ENCODE measurements at regions not wholly inside any gene's neighbourhood (a gene's known extent, or its start where the extent isn't known, plus 50 kb on each side); places are given as distances from the start of the nearest gene placed in this dataset.

DNA sequence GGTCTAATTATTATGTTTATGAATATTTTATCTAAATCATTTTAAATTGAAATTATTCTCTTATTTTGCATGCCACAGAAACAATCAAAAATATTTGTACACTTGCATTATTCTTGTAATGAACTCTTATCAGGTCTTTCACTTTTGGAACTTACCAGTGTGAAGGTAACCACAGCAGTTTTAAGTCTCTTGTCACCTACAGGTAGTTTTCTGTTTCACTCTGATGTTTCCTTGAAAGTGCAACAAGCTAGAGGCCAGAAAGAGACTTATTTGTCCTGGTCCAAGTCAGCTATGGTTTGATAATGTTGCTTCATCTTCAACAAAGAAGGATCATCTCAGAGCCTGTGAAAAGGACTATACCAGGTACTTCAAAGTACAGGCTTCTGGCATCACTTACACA lies 133.4 kb upstream of the NBEA start:
- H3K4ac ChIP-seq (ENCODE audit: low read depth, low read length), result no peak overlapping the region
- CTCF ChIA-PET, result no interaction called here
- H3K4me2 ChIP-seq (ENCODE audit: low read depth, low read length), result no peak overlapping the region
- no peak overlapping the region for H2BK15ac ChIP-seq (ENCODE audit: low read depth, low read length)
- H3K79me1 ChIP-seq (ENCODE audit: low read depth in 1 of 2, low read length in 2 of 2), result no peaks in the 10 kb centered on the region
- H3K27ac ChIP-seq (ENCODE audit: insufficient read depth, low read length), result no peak overlapping the region
- H3K27me3 ChIP-seq (ENCODE audit: control insufficient read depth, insufficient read depth, low read length), result no peaks in the 10 kb centered on the region
- no TSS peak for BruUV-seq (replicated peaks)
- no peak overlapping the region for H2BK120ac ChIP-seq (ENCODE audit: low read depth, low read length)
- no peaks in the 10 kb centered on the region for H3K9me1 ChIP-seq (ENCODE audit: insufficient read depth, low read length)
- H2BK20ac ChIP-seq (ENCODE audit: low read depth, low read length), result no peak overlapping the region
- intact Hi-C loops (cut with micrococcal nuclease) (no loop called here), in situ Hi-C loops (cut with MboI; ENCODE audit: low sequenced_read_pairs) (no loop called here), dilution Hi-C loops (cut with HindIII; ENCODE audit: low sequenced_read_pairs, unreplicated experiment) (no loop called here)
- POLR2A ChIA-PET (ENCODE audit: unreplicated experiment), result no interaction called here
- ATAC-seq (ENCODE audit: low read depth) (no peak), DNase-seq (no peak)
- no peak overlapping the region for H2AK9ac ChIP-seq (replicated peaks; ENCODE audit: low read depth, low read length, poor library complexity)
- H2AFZ ChIP-seq (replicated peaks; ENCODE audit: low read length, poor library complexity), result no peak overlapping the region
- no peak overlapping the region for H2AK5ac ChIP-seq (ENCODE audit: low read depth, low read length)
- no peak overlapping the region for H3K56ac ChIP-seq (ENCODE audit: extremely low read depth, insufficient read depth, low read length)
- H3K4me3 ChIP-seq (ENCODE audit: insufficient read depth, low read depth, low read length), result no peak overlapping the region
- H3K4me1 ChIP-seq (ENCODE audit: control insufficient read depth, insufficient read depth, low read length), result no peaks in the 10 kb centered on the region
- H3K23ac ChIP-seq (ENCODE audit: low read depth, low read length), result no peak overlapping the region
- no peaks in the 10 kb centered on the region for H3K36me3 ChIP-seq (ENCODE audit: control insufficient read depth, insufficient read depth, low read length)
- H3K9ac ChIP-seq (ENCODE audit: low read depth, low read length), result no peak overlapping the region
- H3K14ac ChIP-seq (replicated peaks; ENCODE audit: low read depth, low read length), result no peak overlapping the region
- no peaks in the 10 kb centered on the region for H4K20me1 ChIP-seq (ENCODE audit: insufficient read depth, low read length)
- no peaks in the 10 kb centered on the region; the same call in 1 of the 2 replicates for H3K9me3 ChIP-seq (ENCODE audit: control insufficient read depth, insufficient read depth, low read length)
- H4K5ac ChIP-seq (ENCODE audit: low read depth, low read length), result no peak overlapping the region
- no peak overlapping the region for H4K91ac ChIP-seq (ENCODE audit: insufficient read depth, low read depth, low read length)
- H2BK5ac ChIP-seq (ENCODE audit: low read depth, low read length, poor library complexity, severe bottlenecking), result no peak overlapping the region
- no peak overlapping the region for H4K8ac ChIP-seq (ENCODE audit: low read depth in 2 of 2, low read length in 2 of 2)
- no peak for TF ChIP-seq POLR2A (IDR thresholded peaks at IDR 0.05; ENCODE audit: low read depth, low read length)
- no peak for TF ChIP-seq CHD1 (IDR thresholded peaks at IDR 0.05; ENCODE audit: low read depth, low read length)
- TF ChIP-seq, protein P1, sequence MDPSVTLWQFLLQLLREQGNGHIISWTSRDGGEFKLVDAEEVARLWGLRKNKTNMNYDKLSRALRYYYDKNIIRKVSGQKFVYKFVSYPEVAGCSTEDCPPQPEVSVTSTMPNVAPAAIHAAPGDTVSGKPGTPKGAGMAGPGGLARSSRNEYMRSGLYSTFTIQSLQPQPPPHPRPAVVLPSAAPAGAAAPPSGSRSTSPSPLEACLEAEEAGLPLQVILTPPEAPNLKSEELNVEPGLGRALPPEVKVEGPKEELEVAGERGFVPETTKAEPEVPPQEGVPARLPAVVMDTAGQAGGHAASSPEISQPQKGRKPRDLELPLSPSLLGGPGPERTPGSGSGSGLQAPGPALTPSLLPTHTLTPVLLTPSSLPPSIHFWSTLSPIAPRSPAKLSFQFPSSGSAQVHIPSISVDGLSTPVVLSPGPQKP (IDR thresholded peaks at IDR 0.05; ENCODE audit: borderline replicate concordance, low read depth, low read length), result no peak
- no peak for TF ChIP-seq RAD21 (IDR thresholded peaks at IDR 0.05; ENCODE audit: low read length)
- no peak for TF ChIP-seq MAZ (IDR thresholded peaks at IDR 0.05; ENCODE audit: borderline replicate concordance, low read depth, low read length)
- TF ChIP-seq MXI1 (IDR thresholded peaks at IDR 0.05; ENCODE audit: borderline replicate concordance, low read depth, low read length), result no peak
- no peak for TF ChIP-seq SMC3 (IDR thresholded peaks at IDR 0.05; ENCODE audit: low read depth, low read length)
- no peak for TF ChIP-seq RCOR1 (IDR thresholded peaks at IDR 0.05; ENCODE audit: insufficient replicate concordance, low read length)
- TF ChIP-seq, protein P2, sequence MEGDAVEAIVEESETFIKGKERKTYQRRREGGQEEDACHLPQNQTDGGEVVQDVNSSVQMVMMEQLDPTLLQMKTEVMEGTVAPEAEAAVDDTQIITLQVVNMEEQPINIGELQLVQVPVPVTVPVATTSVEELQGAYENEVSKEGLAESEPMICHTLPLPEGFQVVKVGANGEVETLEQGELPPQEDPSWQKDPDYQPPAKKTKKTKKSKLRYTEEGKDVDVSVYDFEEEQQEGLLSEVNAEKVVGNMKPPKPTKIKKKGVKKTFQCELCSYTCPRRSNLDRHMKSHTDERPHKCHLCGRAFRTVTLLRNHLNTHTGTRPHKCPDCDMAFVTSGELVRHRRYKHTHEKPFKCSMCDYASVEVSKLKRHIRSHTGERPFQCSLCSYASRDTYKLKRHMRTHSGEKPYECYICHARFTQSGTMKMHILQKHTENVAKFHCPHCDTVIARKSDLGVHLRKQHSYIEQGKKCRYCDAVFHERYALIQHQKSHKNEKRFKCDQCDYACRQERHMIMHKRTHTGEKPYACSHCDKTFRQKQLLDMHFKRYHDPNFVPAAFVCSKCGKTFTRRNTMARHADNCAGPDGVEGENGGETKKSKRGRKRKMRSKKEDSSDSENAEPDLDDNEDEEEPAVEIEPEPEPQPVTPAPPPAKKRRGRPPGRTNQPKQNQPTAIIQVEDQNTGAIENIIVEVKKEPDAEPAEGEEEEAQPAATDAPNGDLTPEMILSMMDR (conservative IDR thresholded peaks at IDR 0.05; ENCODE audit: low read depth, low read length), result no peak
- TF ChIP-seq, protein P3, sequence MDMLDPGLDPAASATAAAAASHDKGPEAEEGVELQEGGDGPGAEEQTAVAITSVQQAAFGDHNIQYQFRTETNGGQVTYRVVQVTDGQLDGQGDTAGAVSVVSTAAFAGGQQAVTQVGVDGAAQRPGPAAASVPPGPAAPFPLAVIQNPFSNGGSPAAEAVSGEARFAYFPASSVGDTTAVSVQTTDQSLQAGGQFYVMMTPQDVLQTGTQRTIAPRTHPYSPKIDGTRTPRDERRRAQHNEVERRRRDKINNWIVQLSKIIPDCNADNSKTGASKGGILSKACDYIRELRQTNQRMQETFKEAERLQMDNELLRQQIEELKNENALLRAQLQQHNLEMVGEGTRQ (IDR thresholded peaks at IDR 0.05; ENCODE audit: low read depth, low read length), result no peak
- no peak for TF ChIP-seq FOS (IDR thresholded peaks at IDR 0.05; ENCODE audit: low read depth, low read length)
- TF ChIP-seq MAFK (IDR thresholded peaks at IDR 0.05; ENCODE audit: low read depth, low read length), result no peak
- H3K18ac ChIP-seq (ENCODE audit: low read depth, low read length), result no peak overlapping the region

Data from IMR-90 (cell line).